CD4-positive, alpha-beta T cell treated with Interleukin-6 for 4 hours (primary cell): ENCODE measurements at regions not wholly inside any gene's neighbourhood (a gene's known extent, or its start where the extent isn't known, plus 50 kb on each side); places are given as distances from the start of the nearest gene placed in this dataset.

Experiments
- DNase-seq: peaks from one replicate; pipeline ENCODE4 v3.0.0-alpha.2; 2020; ENCODE audit warnings: mixed read lengths

- DNase-seq = no peak
Measured at GRCh38 chr13:84497613-84498012, 615.3 kb upstream of the SLITRK1 start.

GRCh38 chr13:84491952-84492351 lies 609.7 kb upstream of the SLITRK1 start:
- no peak for DNase-seq

- DNase-seq = no peak
Measured at GRCh38 chr13:84487752-84488151, 605.5 kb upstream of the SLITRK1 start.

- DNase-seq = no peak
Measured at GRCh38 chr13:84481958-84482357, 599.7 kb upstream of the SLITRK1 start.

GRCh38 chr13:84479656-84480055 lies 597.4 kb upstream of the SLITRK1 start:
- no peak for DNase-seq

- DNase-seq = no peak
Measured at GRCh38 chr13:84470528-84470927, 588.3 kb upstream of the SLITRK1 start.

- no peak for DNase-seq
Measured at GRCh38 chr13:84466461-84466860, 584.2 kb upstream of the SLITRK1 start.

GRCh38 chr13:84460989-84461388 lies 578.7 kb upstream of the SLITRK1 start:
- DNase-seq = no peak

GRCh38 chr13:84455143-84455905 lies 573.0 kb upstream of the SLITRK1 start:
- no peak for DNase-seq

- DNase-seq = no peak
Measured at GRCh38 chr13:84447640-84447978, 565.3 kb upstream of the SLITRK1 start.

- DNase-seq = no peak
Measured at GRCh38 chr13:84446972-84447639, 564.8 kb upstream of the SLITRK1 start.

- DNase-seq = no peak
Measured at GRCh38 chr13:84445776-84446175, 563.5 kb upstream of the SLITRK1 start.

- DNase-seq = no peak
Measured at GRCh38 chr13:84443463-84443862, 561.2 kb upstream of the SLITRK1 start.

GRCh38 chr13:84439108-84439507 lies 556.8 kb upstream of the SLITRK1 start:
- no peak for DNase-seq

GRCh38 chr13:84433024-84433423 lies 550.8 kb upstream of the SLITRK1 start:
- DNase-seq = no peak

- no peak for DNase-seq
Measured at GRCh38 chr13:84431646-84432045, 549.4 kb upstream of the SLITRK1 start.

GRCh38 chr13:84430446-84430845 lies 548.2 kb upstream of the SLITRK1 start:
- no peak for DNase-seq

- no peak for DNase-seq
Measured at GRCh38 chr13:84430015-84430414, 547.7 kb upstream of the SLITRK1 start.

- DNase-seq = no peak
Measured at GRCh38 chr13:84418041-84418440, 535.8 kb upstream of the SLITRK1 start.

GRCh38 chr13:84417416-84417815 lies 535.1 kb upstream of the SLITRK1 start:
- no peak for DNase-seq

GRCh38 chr13:84413016-84413415 lies 530.7 kb upstream of the SLITRK1 start:
- no peak for DNase-seq

- no peak for DNase-seq
Measured at GRCh38 chr13:84405286-84405685, 523.0 kb upstream of the SLITRK1 start.

- no peak for DNase-seq
Measured at GRCh38 chr13:84400706-84401105, 518.4 kb upstream of the SLITRK1 start.

- DNase-seq = no peak
Measured at GRCh38 chr13:84399320-84400085, 517.2 kb upstream of the SLITRK1 start.
